ENCODE measurements at regions not wholly inside any gene's neighbourhood (a gene's known extent, or its start where the extent isn't known, plus 50 kb on each side); places are given as distances from the start of the nearest gene placed in this dataset.

GRCh38 chr2:234641086-234641485, 144.2 kb upstream of the ARL4C start:
- no peak for DNase-seq (ENCODE audit: low read depth in 1 of 2, low spot score in 1 of 2)

- DNase-seq (ENCODE audit: low read depth in 1 of 2, low spot score in 1 of 2), result no peak
These were observed 143.8 kb upstream of the ARL4C start for GRCh38 chr2:234640657-234641056.

- no peak for DNase-seq (ENCODE audit: low read depth in 1 of 2, low spot score in 1 of 2)
These were observed 142.1 kb upstream of the ARL4C start for GRCh38 chr2:234638966-234639365.

GRCh38 chr2:234635284-234635683, 138.4 kb upstream of the ARL4C start:
- DNase-seq (ENCODE audit: low read depth in 1 of 2, low spot score in 1 of 2), result no peak

- DNase-seq (ENCODE audit: low read depth in 1 of 2, low spot score in 1 of 2), result no peak
These were observed 136.8 kb upstream of the ARL4C start for GRCh38 chr2:234633581-234634230.

- no peak for DNase-seq (ENCODE audit: low read depth in 1 of 2, low spot score in 1 of 2)
These were observed 135.9 kb upstream of the ARL4C start for GRCh38 chr2:234632527-234633391.

- DNase-seq (ENCODE audit: low read depth in 1 of 2, low spot score in 1 of 2), result no peak
These were observed 135.0 kb upstream of the ARL4C start for GRCh38 chr2:234631646-234632514.

GRCh38 chr2:234630801-234631261, 133.9 kb upstream of the ARL4C start:
- no peak for DNase-seq (ENCODE audit: low read depth in 1 of 2, low spot score in 1 of 2)

GRCh38 chr2:234629596-234629995, 132.7 kb upstream of the ARL4C start:
- no peak for DNase-seq (ENCODE audit: low read depth in 1 of 2, low spot score in 1 of 2)

GRCh38 chr2:234628953-234629352, 132.1 kb upstream of the ARL4C start:
- DNase-seq (ENCODE audit: low read depth in 1 of 2, low spot score in 1 of 2), result no peak

- no peak for DNase-seq (ENCODE audit: low read depth in 1 of 2, low spot score in 1 of 2)
These were observed 130.4 kb upstream of the ARL4C start for GRCh38 chr2:234627308-234627707.

- no peak for DNase-seq (ENCODE audit: low read depth in 1 of 2, low spot score in 1 of 2)
These were observed 129.8 kb upstream of the ARL4C start for GRCh38 chr2:234626566-234627130.

GRCh38 chr2:234625626-234626250, 128.9 kb upstream of the ARL4C start:
- no peak for DNase-seq (ENCODE audit: low read depth in 1 of 2, low spot score in 1 of 2)

- no peak for DNase-seq (ENCODE audit: low read depth in 1 of 2, low spot score in 1 of 2)
These were observed 126.7 kb upstream of the ARL4C start for GRCh38 chr2:234623521-234623991.

- DNase-seq (ENCODE audit: low read depth in 1 of 2, low spot score in 1 of 2), result no peak
These were observed 124.2 kb upstream of the ARL4C start for GRCh38 chr2:234621120-234621519.

GRCh38 chr2:234620018-234620417, 123.1 kb upstream of the ARL4C start:
- DNase-seq (ENCODE audit: low read depth in 1 of 2, low spot score in 1 of 2), result no peak

- no peak for DNase-seq (ENCODE audit: low read depth in 1 of 2, low spot score in 1 of 2)
These were observed 118.9 kb upstream of the ARL4C start for GRCh38 chr2:234615643-234616356.

- no peak for DNase-seq (ENCODE audit: low read depth in 1 of 2, low spot score in 1 of 2)
These were observed 114.3 kb upstream of the ARL4C start for GRCh38 chr2:234611209-234611608.

GRCh38 chr2:234608946-234609345, 112.1 kb upstream of the ARL4C start:
- DNase-seq (ENCODE audit: low read depth in 1 of 2, low spot score in 1 of 2), result no peak

- no peak for DNase-seq (ENCODE audit: low read depth in 1 of 2, low spot score in 1 of 2)
These were observed 110.8 kb upstream of the ARL4C start for GRCh38 chr2:234607691-234608090.

Measured in stimulated activated CD4-positive, alpha-beta T cell treated with anti-CD3 and anti-CD28 coated beads, Interleukin-15, amount 100 ng/mL, for 1 hour (primary cell).